ENCODE measurements at regions not wholly inside any gene's neighbourhood (a gene's known extent, or its start where the extent isn't known, plus 50 kb on each side); places are given as distances from the start of the nearest gene placed in this dataset.

- Histone ChIP-seq H3K27ac (no peak overlapping the region), H3K9me3 (no peaks in the 10 kb centered on the region), H3K4me3 (no peak overlapping the region), H3K36me3 (no peaks in the 10 kb centered on the region), H3K4me1 (no peaks in the 10 kb centered on the region), H3K27me3 (no peaks in the 10 kb centered on the region)
- WGBS, result 53% methylated on average over 1 of the region's 1 CpG
- DNase-seq (ENCODE audit: low spot score in 2 of 2), result no peak
- TF ChIP-seq POLR2A (IDR thresholded peaks at IDR 0.05), result no peak
- TF ChIP-seq POLR2AphosphoS5 (IDR thresholded peaks at IDR 0.05), result no peak
- TF ChIP-seq EP300 (IDR thresholded peaks at IDR 0.05), result no peak
- TF ChIP-seq, protein P1, sequence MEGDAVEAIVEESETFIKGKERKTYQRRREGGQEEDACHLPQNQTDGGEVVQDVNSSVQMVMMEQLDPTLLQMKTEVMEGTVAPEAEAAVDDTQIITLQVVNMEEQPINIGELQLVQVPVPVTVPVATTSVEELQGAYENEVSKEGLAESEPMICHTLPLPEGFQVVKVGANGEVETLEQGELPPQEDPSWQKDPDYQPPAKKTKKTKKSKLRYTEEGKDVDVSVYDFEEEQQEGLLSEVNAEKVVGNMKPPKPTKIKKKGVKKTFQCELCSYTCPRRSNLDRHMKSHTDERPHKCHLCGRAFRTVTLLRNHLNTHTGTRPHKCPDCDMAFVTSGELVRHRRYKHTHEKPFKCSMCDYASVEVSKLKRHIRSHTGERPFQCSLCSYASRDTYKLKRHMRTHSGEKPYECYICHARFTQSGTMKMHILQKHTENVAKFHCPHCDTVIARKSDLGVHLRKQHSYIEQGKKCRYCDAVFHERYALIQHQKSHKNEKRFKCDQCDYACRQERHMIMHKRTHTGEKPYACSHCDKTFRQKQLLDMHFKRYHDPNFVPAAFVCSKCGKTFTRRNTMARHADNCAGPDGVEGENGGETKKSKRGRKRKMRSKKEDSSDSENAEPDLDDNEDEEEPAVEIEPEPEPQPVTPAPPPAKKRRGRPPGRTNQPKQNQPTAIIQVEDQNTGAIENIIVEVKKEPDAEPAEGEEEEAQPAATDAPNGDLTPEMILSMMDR (IDR thresholded peaks at IDR 0.05), result no peak
These were observed 155.6 kb upstream of the VLDLR start for GRCh38 chr9:2465921-2466460.

GRCh38 chr9:2466703-2467102 lies 154.9 kb upstream of the VLDLR start:
- no peaks in the 10 kb centered on the region for H3K27me3 ChIP-seq
- DNase-seq (ENCODE audit: low spot score in 2 of 2), result no peak
- H3K27ac ChIP-seq, result no peak overlapping the region
- H3K4me3 ChIP-seq, result no peak overlapping the region
- WGBS, result 54% methylated on average over 6 of the region's 6 CpGs
- TF ChIP-seq, protein P1 (IDR thresholded peaks at IDR 0.05), result no peak
- no peak for TF ChIP-seq POLR2A (IDR thresholded peaks at IDR 0.05)
- no peak for TF ChIP-seq POLR2AphosphoS5 (IDR thresholded peaks at IDR 0.05)
- TF ChIP-seq EP300 (IDR thresholded peaks at IDR 0.05), result no peak
- no peaks in the 10 kb centered on the region for H3K4me1 ChIP-seq
- H3K9me3 ChIP-seq, result no peaks in the 10 kb centered on the region
- no peaks in the 10 kb centered on the region for H3K36me3 ChIP-seq

DNA sequence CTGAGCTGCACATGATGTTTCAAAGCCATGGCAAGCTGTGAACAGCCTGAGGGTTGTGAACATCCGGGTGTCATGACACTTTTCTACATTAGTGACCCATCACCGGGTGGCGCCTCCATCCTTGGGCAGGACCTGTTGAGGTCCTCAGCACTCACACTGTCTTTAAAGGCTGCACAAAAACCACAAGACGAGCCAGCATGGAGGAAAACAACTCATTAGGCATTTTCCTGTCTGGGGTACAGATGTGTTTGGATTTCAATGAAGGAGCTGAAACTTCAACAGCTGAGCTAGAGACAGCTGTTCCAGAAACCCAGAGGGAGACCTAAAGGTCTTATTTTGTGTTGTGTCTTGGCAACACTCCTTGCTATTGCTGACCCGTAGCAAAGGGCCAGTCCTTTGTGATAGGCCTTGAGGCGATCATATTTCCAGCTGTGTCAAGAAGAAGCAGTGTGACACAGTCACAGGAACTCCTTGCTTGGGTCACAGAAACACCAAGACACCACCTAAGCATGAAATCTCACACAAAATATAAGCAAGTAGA lies 151.8 kb upstream of the VLDLR start:
- Histone ChIP-seq H3K4me1 (no peaks in the 10 kb centered on the region), H3K27me3 (no peaks in the 10 kb centered on the region), H3K4me3 (no peak overlapping the region), H3K9me3 (no peaks in the 10 kb centered on the region), H3K36me3 (no peaks in the 10 kb centered on the region), H3K27ac (no peak overlapping the region)
- DNase-seq (ENCODE audit: low spot score in 2 of 2), result no peak
- TF ChIP-seq POLR2A (IDR thresholded peaks at IDR 0.05) (no peak), POLR2AphosphoS5 (IDR thresholded peaks at IDR 0.05) (no peak), EP300 (IDR thresholded peaks at IDR 0.05) (no peak)
- WGBS, result 52% methylated on average over 6 of the region's 6 CpGs

DNA sequence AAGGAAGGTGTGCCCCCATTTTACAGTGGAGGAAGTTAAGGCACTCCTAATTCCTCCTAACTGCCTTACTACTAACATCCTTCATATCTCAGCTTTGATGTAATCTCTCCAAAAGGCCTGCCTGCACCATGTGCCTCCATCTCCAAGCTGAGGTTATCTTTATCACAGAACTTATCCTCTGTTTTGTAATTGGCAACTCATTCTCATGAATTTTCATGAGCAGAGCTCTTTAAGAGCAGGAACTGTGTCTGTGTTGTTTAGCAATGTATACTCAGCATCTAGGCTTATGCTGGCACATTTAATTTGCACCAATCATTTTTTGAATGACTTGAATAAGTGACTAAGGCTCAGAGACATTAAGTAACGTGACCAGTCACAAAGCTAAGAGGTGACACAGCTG lies 147.9 kb upstream of the VLDLR start:
- Histone ChIP-seq H3K4me3 (no peak overlapping the region), H3K4me1 (no peaks in the 10 kb centered on the region), H3K36me3 (no peaks in the 10 kb centered on the region), H3K27me3 (no peaks in the 10 kb centered on the region), H3K9me3 (no peaks in the 10 kb centered on the region), H3K27ac (no peak overlapping the region)
- TF ChIP-seq EP300 (IDR thresholded peaks at IDR 0.05), result no peak
- no peak for TF ChIP-seq POLR2AphosphoS5 (IDR thresholded peaks at IDR 0.05)
- TF ChIP-seq, protein P1 (IDR thresholded peaks at IDR 0.05), result no peak
- TF ChIP-seq POLR2A (IDR thresholded peaks at IDR 0.05), result no peak
- no peak for DNase-seq (ENCODE audit: low spot score in 2 of 2)
- 62% methylated on average over 1 of the region's 1 CpG for WGBS

DNA sequence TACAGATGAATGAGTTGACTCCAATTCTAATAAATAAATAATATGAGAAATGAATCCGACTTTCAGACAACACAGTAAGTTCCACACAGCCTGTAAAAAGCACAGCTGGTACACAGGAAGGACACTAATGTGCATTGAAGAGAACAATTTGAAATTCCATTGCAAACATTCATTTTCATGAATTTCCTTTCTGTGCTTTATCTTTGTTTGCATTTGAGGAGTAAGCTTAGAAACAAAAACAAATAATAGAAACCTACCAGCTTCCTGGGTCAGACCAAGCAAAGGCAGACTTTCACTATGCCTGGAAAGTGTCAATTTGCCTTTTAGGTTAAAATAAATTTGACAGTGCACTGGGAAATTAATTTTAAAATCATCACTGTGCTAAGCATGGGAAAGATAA lies 143.8 kb upstream of the VLDLR start:
- Histone ChIP-seq H3K27ac (no peak overlapping the region), H3K4me1 (no peaks in the 10 kb centered on the region), H3K4me3 (no peak overlapping the region), H3K36me3 (no peaks in the 10 kb centered on the region), H3K27me3 (no peaks in the 10 kb centered on the region), H3K9me3 (no peaks in the 10 kb centered on the region)
- no peak for DNase-seq (ENCODE audit: low spot score in 2 of 2)
- no peak for TF ChIP-seq POLR2AphosphoS5 (IDR thresholded peaks at IDR 0.05)
- TF ChIP-seq EP300 (IDR thresholded peaks at IDR 0.05), result no peak
- TF ChIP-seq POLR2A (IDR thresholded peaks at IDR 0.05), result no peak
- WGBS, result 53% methylated on average over 1 of the region's 1 CpG

DNA sequence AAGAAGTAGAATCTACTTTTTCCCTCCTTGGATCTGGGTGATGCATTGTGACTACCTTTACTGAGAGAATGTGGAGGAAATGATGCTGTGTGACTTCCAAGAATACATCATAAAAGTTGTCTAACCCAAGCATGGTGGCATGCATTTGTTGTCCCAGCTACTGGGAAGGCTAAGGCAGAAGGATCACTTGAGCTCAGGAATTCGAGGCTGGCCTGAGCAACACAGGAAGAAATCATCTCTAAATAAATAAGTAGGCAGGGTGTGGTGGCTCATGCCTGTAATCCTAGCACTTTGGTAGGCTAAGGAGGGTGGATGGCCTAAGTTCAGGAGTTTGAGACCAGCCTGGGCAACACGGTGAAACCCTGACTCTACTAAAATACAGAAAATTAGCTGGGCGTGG lies 143.2 kb upstream of the VLDLR start:
- H3K4me3 ChIP-seq, result no peak overlapping the region
- H3K27me3 ChIP-seq, result no peaks in the 10 kb centered on the region
- H3K4me1 ChIP-seq, result no peaks in the 10 kb centered on the region
- no peaks in the 10 kb centered on the region for H3K36me3 ChIP-seq
- no peak overlapping the region for H3K27ac ChIP-seq
- no peaks in the 10 kb centered on the region for H3K9me3 ChIP-seq
- 91% methylated on average over 3 of the region's 3 CpGs for WGBS
- no peak for DNase-seq (ENCODE audit: low spot score in 2 of 2)
- TF ChIP-seq POLR2A (IDR thresholded peaks at IDR 0.05) (no peak), EP300 (IDR thresholded peaks at IDR 0.05) (no peak), POLR2AphosphoS5 (IDR thresholded peaks at IDR 0.05) (no peak)
- TF ChIP-seq, protein P1 (IDR thresholded peaks at IDR 0.05), result no peak
